ENCODE measurements at regions not wholly inside any gene's neighbourhood (a gene's known extent, or its start where the extent isn't known, plus 50 kb on each side); places are given as distances from the start of the nearest gene placed in this dataset.

GRCh38 chr6:12501990-12502389, 211.8 kb downstream of the EDN1 start:
- ChIA-PET POLR2A (no interaction called here), CTCF (interaction anchor here (0.7 kb wide), 1 partner anchor 683 kb away, joined by 4 read pairs; no protein-coding TSS in a partner anchor)

- POLR2A ChIA-PET = no interaction called here
Observed at GRCh38 chr6:12504325-12504966, 212.1 kb upstream of the PHACTR1 start.

GRCh38 chr6:12505486-12505885, 211.1 kb upstream of the PHACTR1 start:
- POLR2A ChIA-PET = no interaction called here
- CTCF ChIA-PET = no interaction called here

More at GRCh38 chr6:12504325-12504966, 212.1 kb upstream of the PHACTR1 start:
- CTCF ChIA-PET = no interaction called here

- ChIA-PET CTCF (no interaction called here), POLR2A (no interaction called here)
Observed at GRCh38 chr6:12506159-12506558, 210.4 kb upstream of the PHACTR1 start.

GRCh38 chr6:12507636-12508035, 208.9 kb upstream of the PHACTR1 start:
- CTCF ChIA-PET = no interaction called here
- POLR2A ChIA-PET = no interaction called here

DNA sequence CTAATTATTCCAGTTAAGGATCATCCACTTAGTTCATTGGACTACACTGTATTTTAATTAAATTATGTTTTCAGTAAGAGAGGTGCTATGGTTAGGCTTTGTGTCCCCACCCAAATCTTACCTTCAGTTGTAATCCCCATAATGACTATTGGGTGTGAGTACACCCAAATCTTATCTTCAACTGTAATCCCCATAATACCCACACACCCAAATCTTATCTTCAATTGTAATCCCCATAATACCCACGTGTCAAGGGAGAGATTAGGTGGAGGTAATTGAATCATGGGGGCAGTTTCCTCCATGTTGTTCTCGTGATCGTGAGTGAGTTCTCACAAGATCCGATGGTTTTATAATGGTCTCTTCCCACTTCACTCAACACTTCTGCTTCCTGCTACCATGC, 208.0 kb upstream of the PHACTR1 start:
- ChIA-PET CTCF (no interaction called here), POLR2A (no interaction called here)

DNA sequence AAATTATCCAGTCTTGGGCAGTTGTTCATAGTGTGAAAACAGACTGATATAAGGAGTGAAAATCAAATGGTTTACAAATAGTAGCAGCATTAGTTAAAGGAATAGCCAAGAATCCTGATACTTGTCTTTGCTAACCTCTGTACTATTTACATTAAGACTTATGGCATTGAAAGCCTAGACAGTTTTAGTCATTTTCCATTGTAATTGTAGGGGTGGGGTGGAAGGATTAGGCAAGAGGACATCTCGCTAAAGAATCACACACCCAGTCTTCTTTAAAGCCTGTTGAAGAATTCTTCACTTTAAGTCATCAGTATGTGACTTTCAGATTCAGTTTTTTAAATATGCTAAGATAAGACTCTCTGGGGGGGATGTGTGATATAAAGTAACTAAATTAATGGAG, 207.5 kb upstream of the PHACTR1 start:
- CTCF ChIA-PET = no interaction called here
- POLR2A ChIA-PET = no interaction called here

DNA sequence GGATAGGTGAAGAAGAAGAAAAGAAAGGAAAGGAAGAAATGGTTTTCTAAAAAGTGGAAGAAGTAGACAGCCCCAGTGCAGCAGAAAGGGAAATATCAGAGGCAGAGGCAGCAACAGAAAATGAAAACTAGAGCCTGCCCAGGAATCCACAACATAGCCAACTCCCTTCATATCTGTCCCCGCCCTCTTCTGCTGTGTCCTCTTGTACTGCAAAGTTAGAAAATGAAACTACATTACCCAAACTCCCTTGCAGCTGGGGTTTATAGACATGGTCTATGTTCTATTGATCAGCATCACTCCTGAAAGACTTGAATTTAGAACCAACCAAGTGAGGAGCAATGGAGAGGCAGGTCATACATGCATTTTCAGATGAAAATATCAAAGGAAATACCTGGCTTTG, 200.5 kb upstream of the PHACTR1 start:
- POLR2A ChIA-PET = no interaction called here
- CTCF ChIA-PET = no interaction called here

DNA sequence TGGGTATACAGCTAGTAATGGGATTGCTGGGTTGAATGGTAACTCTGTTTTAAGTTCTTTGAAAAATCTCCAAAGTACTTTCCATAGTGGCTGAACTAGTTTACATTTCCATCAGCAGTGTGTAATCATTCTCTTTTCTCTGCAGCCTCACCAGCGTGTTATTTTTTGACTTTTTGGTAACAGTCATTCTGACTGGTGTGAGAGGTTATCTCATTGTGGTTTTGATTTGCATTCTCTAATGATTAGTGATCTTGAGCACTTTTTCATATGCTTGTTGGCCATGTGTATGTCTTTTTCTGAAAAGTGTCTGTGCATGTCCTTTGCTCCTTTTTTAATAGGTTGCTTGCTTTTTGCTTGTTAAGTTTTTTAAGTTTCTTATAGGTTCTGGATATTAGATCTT, 194.2 kb upstream of the PHACTR1 start:
- ChIA-PET POLR2A (no interaction called here), CTCF (no interaction called here)

- POLR2A ChIA-PET = no interaction called here
- CTCF ChIA-PET = no interaction called here
Observed at GRCh38 chr6:12523726-12524125, 192.8 kb upstream of the PHACTR1 start.

- ChIA-PET CTCF (no interaction called here), POLR2A (no interaction called here)
Observed at GRCh38 chr6:12525276-12525675, 191.3 kb upstream of the PHACTR1 start.

DNA sequence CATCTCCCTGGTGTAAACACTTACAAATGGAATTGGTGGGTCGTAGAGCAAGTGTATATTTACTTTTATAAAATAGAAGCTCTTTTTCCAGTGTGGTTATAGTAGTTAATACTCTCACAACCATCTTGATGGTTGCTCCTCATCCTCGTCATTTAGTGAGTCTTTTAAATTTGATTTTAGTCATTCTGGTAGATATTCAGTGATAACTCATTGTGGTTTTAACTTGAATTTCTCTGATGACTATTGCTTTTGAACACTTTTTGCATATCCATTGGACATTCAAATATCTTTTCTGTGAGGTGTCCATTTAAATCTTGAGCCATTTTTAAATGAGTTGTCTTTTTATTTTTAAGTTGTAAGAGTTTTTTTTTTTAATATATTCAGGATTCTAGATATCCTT, 189.2 kb upstream of the PHACTR1 start:
- ChIA-PET CTCF (no interaction called here), POLR2A (interaction anchor here (0.7 kb wide), 1 partner anchor 141 kb away, joined by 4 read pairs; no protein-coding TSS in a partner anchor)

- ChIA-PET POLR2A (interaction anchor here (0.7 kb wide), 1 partner anchor 142 kb away, joined by 4 read pairs; no protein-coding TSS in a partner anchor), CTCF (no interaction called here)
Observed at GRCh38 chr6:12528136-12528535, 188.4 kb upstream of the PHACTR1 start.

GRCh38 chr6:12528581-12529363, 187.8 kb upstream of the PHACTR1 start:
- POLR2A ChIA-PET = no interaction called here
- CTCF ChIA-PET = no interaction called here

DNA sequence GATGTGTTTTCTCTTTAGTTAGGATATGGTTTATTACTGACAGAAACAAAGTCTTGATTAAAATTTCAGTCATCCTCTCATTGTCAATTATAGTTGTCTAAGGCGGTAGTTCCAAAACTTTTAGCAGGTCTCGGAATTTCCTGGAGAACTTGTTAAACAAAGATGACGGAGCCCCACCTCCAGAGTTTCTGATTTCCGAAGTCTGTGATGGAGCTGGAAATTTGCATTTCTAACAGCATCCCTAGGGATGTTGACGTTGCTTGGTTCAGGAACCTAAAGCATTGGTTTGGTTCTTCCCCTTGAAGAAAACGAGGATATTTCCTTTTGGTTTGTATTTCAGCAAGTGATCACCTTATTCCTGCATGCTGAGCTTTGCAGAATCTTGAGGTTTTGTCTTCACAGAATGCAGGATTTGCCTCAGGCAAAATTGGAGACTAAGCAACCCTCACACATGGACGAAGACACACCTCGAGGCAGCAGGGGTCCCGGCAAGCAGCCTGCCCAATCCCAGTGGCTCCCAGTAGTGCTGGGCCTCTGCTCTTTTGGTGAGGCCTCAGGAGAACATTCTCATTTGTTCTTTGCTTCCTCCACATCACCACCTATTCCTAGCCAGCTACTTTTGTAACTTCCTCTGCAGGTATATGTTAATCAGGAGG, 187.1 kb upstream of the PHACTR1 start:
- POLR2A ChIA-PET = no interaction called here

GRCh38 chr6:12530345-12530744, 186.2 kb upstream of the PHACTR1 start:
- ChIA-PET POLR2A (no interaction called here), CTCF (no interaction called here)

More for the DNA sequence above, 187.1 kb upstream of the PHACTR1 start:
- CTCF ChIA-PET = no interaction called here

GRCh38 chr6:12533586-12533985, 183.0 kb upstream of the PHACTR1 start:
- CTCF ChIA-PET = no interaction called here
- POLR2A ChIA-PET = no interaction called here

- ChIA-PET CTCF (no interaction called here), POLR2A (no interaction called here)
Observed at GRCh38 chr6:12534069-12534853, 182.3 kb upstream of the PHACTR1 start.

GRCh38 chr6:12535586-12536314, 180.8 kb upstream of the PHACTR1 start:
- POLR2A ChIA-PET = no interaction called here
- CTCF ChIA-PET = no interaction called here

GRCh38 chr6:12536416-12536815, 180.2 kb upstream of the PHACTR1 start:
- ChIA-PET POLR2A (no interaction called here), CTCF (no interaction called here)
